Chondrocyte (in vitro differentiated cells): ENCODE measurements at regions not wholly inside any gene's neighbourhood (a gene's known extent, or its start where the extent isn't known, plus 50 kb on each side); places are given as distances from the start of the nearest gene placed in this dataset.

ENCODE experiments used
- DNase-seq: peaks from one replicate; pipeline ENCODE4 v3.0.0; 2021; ENCODE audit warnings: mixed read lengths, low spot score
- H3K27ac Mint-ChIP-seq: one replicate; pipeline ENCODE4 v1.8.0; 2021; ENCODE audit warnings: mild to moderate bottlenecking, moderate library complexity, mixed read lengths; ENCODE audit not compliant: unreplicated experiment
- H3K27me3 Mint-ChIP-seq: 2 replicates; pipeline ENCODE4 v1.8.0; 2021; ENCODE audit warnings: low read depth, mixed read lengths
- H3K36me3 Mint-ChIP-seq: 2 replicates; pipeline ENCODE4 v1.8.0; 2021; ENCODE audit warnings: low read depth, mixed read lengths
- H3K4me1 Mint-ChIP-seq: 2 replicates; pipeline ENCODE4 v1.8.0; 2021; ENCODE audit warnings: low read depth, mild to moderate bottlenecking, mixed read lengths
- H3K4me3 Mint-ChIP-seq: one replicate; pipeline ENCODE4 v1.8.0; 2021; ENCODE audit warnings: mild to moderate bottlenecking, moderate library complexity, mixed read lengths; ENCODE audit not compliant: unreplicated experiment
- H3K9me3 Mint-ChIP-seq: 2 replicates; pipeline ENCODE4 v1.8.0; 2021; ENCODE audit warnings: low read depth, mixed read lengths
- CTCF ChIP-seq: fragments of 200-600 bp; sonication (generic); IDR thresholded peaks from 2 replicates; pipeline ENCODE4 v1.5.0; 2021; ENCODE audit warnings: antibody characterized with exemption, mild to moderate bottlenecking, moderate library complexity

GRCh38 chr11:8820401-8820800 lies 90.6 kb upstream of the AKIP1 start:
- TF ChIP-seq CTCF, result no peak
- no peaks in the 10 kb centered on the region for H3K27me3 Mint-ChIP-seq
- no peak overlapping the region for H3K27ac Mint-ChIP-seq
- H3K9me3 Mint-ChIP-seq, result no peaks in the 10 kb centered on the region
- no peak overlapping the region for H3K4me3 Mint-ChIP-seq
- H3K36me3 Mint-ChIP-seq, result peaks cover 2% of the 10 kb centered on the region
- no peaks in the 10 kb centered on the region for H3K4me1 Mint-ChIP-seq
- no peak for DNase-seq

- Mint-ChIP-seq H3K4me3 (no peak overlapping the region), H3K4me1 (no peaks in the 10 kb centered on the region), H3K9me3 (no peaks in the 10 kb centered on the region), H3K27me3 (no peaks in the 10 kb centered on the region), H3K27ac (no peak overlapping the region), H3K36me3 (peaks cover 2% of the 10 kb centered on the region)
- DNase-seq, result no peak
- TF ChIP-seq CTCF, result no peak
These were observed 88.5 kb upstream of the AKIP1 start for GRCh38 chr11:8822469-8822868.

- Mint-ChIP-seq H3K4me1 (no peaks in the 10 kb centered on the region), H3K36me3 (peaks cover 2% of the 10 kb centered on the region)
These were observed 87.7 kb upstream of the AKIP1 start for GRCh38 chr11:8823174-8823742.

GRCh38 chr11:8826139-8826786 lies 84.7 kb upstream of the AKIP1 start:
- Mint-ChIP-seq H3K36me3 (peaks cover 2% of the 10 kb centered on the region), H3K27me3 (no peaks in the 10 kb centered on the region), H3K9me3 (no peaks in the 10 kb centered on the region), H3K4me1 (peaks cover 4% of the 10 kb centered on the region), H3K4me3 (peak overlapping the region; percentile 24), H3K27ac (no peak overlapping the region)
- no peak for DNase-seq
- TF ChIP-seq CTCF, result no peak

More at GRCh38 chr11:8823174-8823742, 87.7 kb upstream of the AKIP1 start:
- H3K4me3 Mint-ChIP-seq, result no peak overlapping the region
- no peak for DNase-seq
- no peaks in the 10 kb centered on the region for H3K9me3 Mint-ChIP-seq
- no peaks in the 10 kb centered on the region for H3K27me3 Mint-ChIP-seq
- TF ChIP-seq CTCF, result no peak
- H3K27ac Mint-ChIP-seq, result no peak overlapping the region

- no peak overlapping the region for H3K27ac Mint-ChIP-seq
- peaks cover 12% of the 10 kb centered on the region for H3K4me1 Mint-ChIP-seq
- no peaks in the 10 kb centered on the region for H3K9me3 Mint-ChIP-seq
- DNase-seq, result no peak
- H3K27me3 Mint-ChIP-seq, result no peaks in the 10 kb centered on the region
- peaks cover 2% of the 10 kb centered on the region for H3K36me3 Mint-ChIP-seq
- no peak for TF ChIP-seq CTCF
- H3K4me3 Mint-ChIP-seq, result no peak overlapping the region
These were observed 84.0 kb upstream of the AKIP1 start for GRCh38 chr11:8826901-8827560.
